ENCODE measurements at regions not wholly inside any gene's neighbourhood (a gene's known extent, or its start where the extent isn't known, plus 50 kb on each side); places are given as distances from the start of the nearest gene placed in this dataset.
"Not testable (repeated sequence)": the region's sequence is repeated elsewhere in the genome, so short reads cannot be mapped to it uniquely, and the experiment has no call there.

GRCh38 chr4:28082686-28083390, 1222.2 kb downstream of the STIM2 start:
- DNase-seq (ENCODE audit: low spot score): no peak

- no peak for DNase-seq (ENCODE audit: low spot score)
Measured at GRCh38 chr4:28092610-28093009, 1232.0 kb downstream of the STIM2 start.

GRCh38 chr4:28093071-28093470, 1232.4 kb downstream of the STIM2 start:
- no peak for DNase-seq (ENCODE audit: low spot score)

GRCh38 chr4:28101583-28101982, 1240.9 kb downstream of the STIM2 start:
- DNase-seq (ENCODE audit: low spot score): no peak

- DNase-seq (ENCODE audit: low spot score): no peak
Measured at GRCh38 chr4:28105271-28105859, 1244.7 kb downstream of the STIM2 start.

- DNase-seq (ENCODE audit: low spot score): no peak
Measured at GRCh38 chr4:28106155-28106554, 1245.5 kb downstream of the STIM2 start.

GRCh38 chr4:28109801-28110200, 1249.2 kb downstream of the STIM2 start:
- DNase-seq (ENCODE audit: low spot score): no peak

- DNase-seq (ENCODE audit: low spot score): not testable (repeated sequence)
Measured at GRCh38 chr4:28112691-28113335, 1252.2 kb downstream of the STIM2 start.

GRCh38 chr4:28113586-28113985, 1252.9 kb downstream of the STIM2 start:
- not testable (repeated sequence) for DNase-seq (ENCODE audit: low spot score)

- not testable (repeated sequence) for DNase-seq (ENCODE audit: low spot score)
Measured at GRCh38 chr4:28116526-28117083, 1256.0 kb downstream of the STIM2 start.

GRCh38 chr4:28117084-28117682, 1256.5 kb downstream of the STIM2 start:
- DNase-seq (ENCODE audit: low spot score): no peak

- no peak for DNase-seq (ENCODE audit: low spot score)
Measured at GRCh38 chr4:28146191-28146590, 1285.5 kb downstream of the STIM2 start.

GRCh38 chr4:28148221-28148620, 1287.6 kb downstream of the STIM2 start:
- DNase-seq (ENCODE audit: low spot score): no peak

- no peak for DNase-seq (ENCODE audit: low spot score)
Measured at GRCh38 chr4:28149762-28150161, 1289.1 kb downstream of the STIM2 start.

- no peak for DNase-seq (ENCODE audit: low spot score)
Measured at GRCh38 chr4:28151314-28151713, 1290.7 kb downstream of the STIM2 start.

- DNase-seq (ENCODE audit: low spot score): no peak
Measured at GRCh38 chr4:28167411-28167810, 1306.8 kb downstream of the STIM2 start.

- no peak for DNase-seq (ENCODE audit: low spot score)
Measured at GRCh38 chr4:28176942-28177341, 1316.3 kb downstream of the STIM2 start.

GRCh38 chr4:28177641-28178040, 1317.0 kb downstream of the STIM2 start:
- DNase-seq (ENCODE audit: low spot score): no peak

GRCh38 chr4:28179126-28179525, 1318.5 kb downstream of the STIM2 start:
- DNase-seq (ENCODE audit: low spot score): no peak

GRCh38 chr4:28209371-28209924, 1348.8 kb downstream of the STIM2 start:
- DNase-seq (ENCODE audit: low spot score): no peak

- no peak for DNase-seq (ENCODE audit: low spot score)
Measured at GRCh38 chr4:28211676-28212470, 1351.2 kb downstream of the STIM2 start.

GRCh38 chr4:28221536-28221935, 1360.9 kb downstream of the STIM2 start:
- DNase-seq (ENCODE audit: low spot score): no peak

Measured in SW480 (cell line).